GM04503 (cell line): ENCODE measurements at regions not wholly inside any gene's neighbourhood (a gene's known extent, or its start where the extent isn't known, plus 50 kb on each side); places are given as distances from the start of the nearest gene placed in this dataset.

ENCODE experiments used
- DNase-seq: peaks from one replicate; pipeline ENCODE4 v3.0.0-alpha.2; 2012; ENCODE audit warnings: low read depth

- no peak for DNase-seq
These were observed 648.3 kb upstream of the CFAP20DC start for GRCh38 chr3:59698091-59698490.

GRCh38 chr3:59696783-59697182 is 647.0 kb upstream of the CFAP20DC start:
- DNase-seq, result no peak

GRCh38 chr3:59695860-59696259 is 646.0 kb upstream of the CFAP20DC start:
- DNase-seq, result no peak

GRCh38 chr3:59692117-59692516 is 642.3 kb upstream of the CFAP20DC start:
- no peak for DNase-seq

- no peak for DNase-seq
These were observed 641.1 kb upstream of the CFAP20DC start for GRCh38 chr3:59690886-59691285.

- no peak for DNase-seq
These were observed 638.8 kb upstream of the CFAP20DC start for GRCh38 chr3:59688636-59689035.

GRCh38 chr3:59685432-59685831 is 635.6 kb upstream of the CFAP20DC start:
- DNase-seq, result no peak

GRCh38 chr3:59684766-59685165 is 634.9 kb upstream of the CFAP20DC start:
- no peak for DNase-seq

- no peak for DNase-seq
These were observed 631.1 kb upstream of the CFAP20DC start for GRCh38 chr3:59680919-59681318.

GRCh38 chr3:59677747-59678702 is 628.2 kb upstream of the CFAP20DC start:
- no peak for DNase-seq

GRCh38 chr3:59675495-59675894 is 625.7 kb upstream of the CFAP20DC start:
- no peak for DNase-seq

- no peak for DNase-seq
These were observed 613.4 kb upstream of the CFAP20DC start for GRCh38 chr3:59663076-59663850.

- DNase-seq, result no peak
These were observed 611.2 kb upstream of the CFAP20DC start for GRCh38 chr3:59660852-59661625.

- DNase-seq, result no peak
These were observed 610.6 kb upstream of the CFAP20DC start for GRCh38 chr3:59660376-59660775.

- no peak for DNase-seq
These were observed 609.9 kb upstream of the CFAP20DC start for GRCh38 chr3:59659755-59660154.

GRCh38 chr3:59658866-59659265 is 609.0 kb upstream of the CFAP20DC start:
- no peak for DNase-seq

- DNase-seq, result no peak
These were observed 608.4 kb upstream of the CFAP20DC start for GRCh38 chr3:59658274-59658673.

- no peak for DNase-seq
These were observed 605.7 kb upstream of the CFAP20DC start for GRCh38 chr3:59655418-59656015.

GRCh38 chr3:59654480-59655417 is 604.9 kb upstream of the CFAP20DC start:
- no peak for DNase-seq

GRCh38 chr3:59654123-59654479 is 604.3 kb upstream of the CFAP20DC start:
- no peak for DNase-seq
